ENCODE measurements at regions not wholly inside any gene's neighbourhood (a gene's known extent, or its start where the extent isn't known, plus 50 kb on each side); places are given as distances from the start of the nearest gene placed in this dataset.
A peak's percentile ranks its signal among the peaks of the same experiment; 100 is the strongest.
"Not testable (repeated sequence)": the region's sequence is repeated elsewhere in the genome, so short reads cannot be mapped to it uniquely, and the experiment has no call there.

DNA sequence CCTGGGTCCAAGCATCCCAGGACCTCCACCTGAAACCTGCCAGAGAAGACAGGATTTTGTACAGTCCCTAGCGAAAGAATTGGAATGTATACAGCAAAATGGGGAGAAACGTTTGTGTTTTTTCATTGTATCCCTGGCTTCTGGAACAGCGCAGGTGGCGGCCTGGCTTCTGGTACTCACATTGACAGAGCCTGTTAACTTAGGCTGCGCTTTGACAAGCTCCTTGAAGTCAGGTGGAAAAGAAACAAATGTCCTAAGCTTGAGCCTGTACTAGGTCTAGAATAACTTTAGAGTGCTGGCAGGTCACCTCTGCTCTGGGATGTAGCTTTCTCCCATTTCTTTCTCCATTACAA is 343.7 kb upstream of the KLF3 start:
- no peak for DNase-seq
- ATAC-seq: no peak
- intact Hi-C loops (cut with DNase I, micrococcal nuclease): loop anchor here in 1 of 2 donors (10.0 kb wide), 1 partner anchor 354 kb away; no protein-coding TSS in a partner anchor

DNA sequence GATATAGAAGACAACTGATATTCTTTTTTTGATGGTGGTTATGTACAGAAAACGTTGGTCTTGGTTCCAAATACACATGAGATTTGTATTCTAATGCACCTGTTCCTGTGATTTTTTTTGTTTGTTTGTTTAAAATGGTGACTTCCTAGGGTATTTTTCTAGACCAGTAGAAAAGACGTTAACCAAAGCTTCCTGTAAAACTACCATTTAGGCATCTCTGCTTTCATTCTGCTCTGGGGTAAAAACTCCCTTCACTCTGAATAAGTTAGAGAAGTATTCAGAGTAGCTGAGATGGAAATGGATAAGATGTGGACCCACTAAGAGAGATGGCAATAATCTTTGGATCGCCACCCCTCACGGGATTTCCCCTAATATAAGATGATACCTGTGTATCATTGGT is 343.2 kb upstream of the KLF3 start:
- ATAC-seq (no peak), DNase-seq (no peak)
- intact Hi-C loops (cut with DNase I, micrococcal nuclease): loop anchor here in 1 of 2 donors (10.0 kb wide), 1 partner anchor 354 kb away; no protein-coding TSS in a partner anchor

DNA sequence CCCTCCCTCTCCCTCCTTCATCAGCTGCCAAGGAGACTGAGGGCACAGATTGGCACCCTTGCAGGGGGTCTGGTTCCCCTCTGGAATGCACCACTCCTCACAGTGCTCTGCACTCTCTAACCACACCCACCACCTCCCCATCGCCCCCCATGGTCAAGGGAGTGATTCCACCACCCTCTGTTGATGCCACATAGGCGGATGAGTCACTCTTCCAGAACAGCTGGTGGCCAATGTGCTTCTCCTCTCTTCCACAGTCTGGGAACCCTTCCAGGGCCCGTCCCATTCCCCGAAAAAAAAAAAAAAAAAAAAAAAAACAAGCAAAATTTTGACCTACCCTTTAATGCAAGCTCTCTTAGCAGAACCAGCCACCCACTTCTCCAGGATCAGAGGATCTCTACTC is 341.3 kb upstream of the KLF3 start:
- peak in 1 of 2 donors; percentile 59 for DNase-seq
- no peak for ATAC-seq
- intact Hi-C loops (cut with DNase I, micrococcal nuclease): loop anchor here in 1 of 2 donors (10.0 kb wide), 1 partner anchor 352 kb away; no protein-coding TSS in a partner anchor

DNA sequence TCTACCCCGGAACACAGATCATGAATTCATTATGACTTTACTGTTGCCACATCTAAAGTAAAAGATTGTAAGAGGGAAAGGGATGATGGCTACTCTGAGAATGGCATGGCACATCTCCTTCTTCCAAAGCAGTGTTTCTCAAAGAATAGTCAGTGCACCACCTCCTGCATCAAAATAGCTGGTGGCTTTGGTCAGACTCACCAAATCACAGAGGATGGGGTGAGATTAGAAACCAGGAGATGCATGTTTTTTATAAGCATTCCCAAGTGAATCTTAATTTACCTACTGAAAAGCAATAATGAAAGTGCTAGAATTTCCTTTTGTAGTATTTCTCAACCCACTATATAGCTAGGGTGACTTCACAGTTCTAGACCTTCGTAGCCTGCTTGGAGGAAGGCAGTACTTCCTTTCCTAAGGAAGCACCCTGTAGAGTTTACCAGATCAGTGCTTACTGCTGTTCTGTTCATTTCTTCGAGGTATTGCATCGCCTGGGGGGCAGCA is 340.8 kb upstream of the KLF3 start:
- intact Hi-C loops (cut with DNase I, micrococcal nuclease): loop anchor here in 1 of 2 donors (10.0 kb wide), 1 partner anchor 352 kb away; no protein-coding TSS in a partner anchor
- DNase-seq: no peak
- ATAC-seq: no peak

DNA sequence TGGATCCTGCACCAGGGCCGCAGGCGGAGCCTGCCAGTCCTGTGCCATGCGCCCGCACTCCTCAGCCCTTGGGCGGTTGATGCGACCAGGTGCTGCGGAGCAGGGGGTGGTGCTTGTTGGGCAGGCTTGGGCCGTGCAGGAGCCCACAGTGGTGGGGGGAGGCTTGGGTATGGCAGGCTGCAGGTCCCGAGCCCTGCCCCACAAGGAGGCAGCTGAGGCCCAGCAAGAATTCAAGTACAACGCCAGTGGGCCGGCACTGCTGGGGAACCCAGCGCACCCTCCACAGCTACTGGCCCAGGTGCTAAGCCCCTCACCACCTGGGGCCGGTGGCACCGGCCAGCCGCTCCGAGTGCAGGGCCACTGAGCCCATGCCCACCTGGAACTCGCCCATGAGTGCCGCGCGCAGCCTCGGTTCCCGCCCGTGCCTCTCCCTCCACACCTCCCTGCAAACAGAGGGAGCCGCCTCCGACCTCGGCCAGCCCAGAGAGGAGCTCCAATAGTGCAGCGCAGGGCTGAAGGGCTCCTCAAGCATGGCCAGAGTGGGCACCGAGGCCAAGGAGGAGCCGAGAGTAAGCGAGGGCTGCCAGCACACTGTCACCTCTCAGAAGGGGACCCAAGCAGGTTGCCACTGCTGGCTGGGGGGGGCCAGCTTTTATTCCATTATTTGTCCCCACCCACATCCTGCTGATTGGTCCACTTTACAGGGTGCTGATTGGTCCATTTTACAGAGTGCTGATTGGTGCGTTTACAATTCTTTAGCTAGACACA is 339.0 kb upstream of the KLF3 start:
- DNase-seq (no peak), ATAC-seq (no peak)
- intact Hi-C loops (cut with DNase I, micrococcal nuclease): loop anchor here in 1 of 2 donors (10.0 kb wide), 1 partner anchor 350 kb away; no protein-coding TSS in a partner anchor

- no peak for ATAC-seq
- DNase-seq: no peak
Measured at GRCh38 chr4:38325629-38325913, 338.4 kb upstream of the KLF3 start.

GRCh38 chr4:38326499-38326898 is 337.5 kb upstream of the KLF3 start:
- DNase-seq: no peak
- no peak for ATAC-seq
- intact Hi-C loops (cut with DNase I, micrococcal nuclease): loop anchor here in 1 of 2 donors (10.0 kb wide), 1 partner anchor 348 kb away; no protein-coding TSS in a partner anchor

More at GRCh38 chr4:38325629-38325913, 338.4 kb upstream of the KLF3 start:
- intact Hi-C loops (cut with DNase I, micrococcal nuclease): loop anchor here in 1 of 2 donors (10.0 kb wide), 1 partner anchor 349 kb away; no protein-coding TSS in a partner anchor

DNA sequence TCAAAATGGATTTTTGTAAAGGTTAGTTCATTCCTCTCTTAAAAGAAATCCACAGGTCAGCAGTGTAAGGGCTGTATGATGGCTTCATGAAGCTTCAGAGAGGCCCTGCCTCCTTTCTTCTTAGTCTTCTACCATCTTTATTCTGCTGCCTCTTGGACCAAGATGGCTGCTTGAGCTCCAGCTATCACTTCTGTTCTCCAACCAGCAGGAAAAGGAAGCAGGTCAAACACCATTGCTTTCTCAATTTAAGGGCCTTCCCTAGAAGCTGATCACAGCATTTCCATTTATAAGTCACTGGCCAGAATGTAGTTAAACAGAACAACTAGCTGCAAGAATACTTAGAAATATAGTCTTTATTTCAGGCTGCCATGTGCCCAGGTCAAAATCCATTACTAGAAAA is 336.8 kb upstream of the KLF3 start:
- no peak for ATAC-seq
- no peak for DNase-seq
- intact Hi-C loops (cut with DNase I, micrococcal nuclease): loop anchor here in 1 of 2 donors (10.0 kb wide), 1 partner anchor 348 kb away; no protein-coding TSS in a partner anchor

- peak; percentile 35 for ATAC-seq
- intact Hi-C loops (cut with DNase I, micrococcal nuclease): loop anchor here in 1 of 2 donors (10.0 kb wide), 1 partner anchor 346 kb away; no protein-coding TSS in a partner anchor
Measured at GRCh38 chr4:38328989-38329729, 334.8 kb upstream of the KLF3 start.

GRCh38 chr4:38330321-38330720 is 333.7 kb upstream of the KLF3 start:
- no peak for DNase-seq
- ATAC-seq: no peak
- intact Hi-C loops (cut with DNase I, micrococcal nuclease): no loop called here

More at GRCh38 chr4:38328989-38329729, 334.8 kb upstream of the KLF3 start:
- no peak for DNase-seq

- DNase-seq (no peak), ATAC-seq (no peak)
- intact Hi-C loops (cut with DNase I, micrococcal nuclease): no loop called here
Measured at GRCh38 chr4:38330936-38331335, 333.1 kb upstream of the KLF3 start.

DNA sequence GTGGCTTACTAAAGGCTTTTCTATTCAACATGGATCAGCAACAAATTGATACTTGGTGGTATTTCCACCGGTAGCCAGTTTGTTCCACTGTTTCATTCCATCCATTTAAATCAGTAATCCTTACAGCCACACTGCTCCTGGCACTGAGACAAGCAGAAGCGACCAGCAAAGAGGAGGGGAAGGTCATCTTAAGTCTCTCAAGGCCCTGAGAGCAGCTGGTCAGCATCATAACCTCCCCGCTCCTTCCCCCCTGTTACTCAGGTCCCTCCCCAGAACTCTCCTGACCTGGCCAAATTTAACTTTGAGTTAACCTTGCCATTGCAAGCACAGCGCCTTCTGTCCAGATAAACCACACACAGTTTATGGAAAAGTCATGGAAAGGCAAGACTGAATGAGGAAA is 331.3 kb upstream of the KLF3 start:
- DNase-seq (no peak), ATAC-seq (no peak)
- intact Hi-C loops (cut with DNase I, micrococcal nuclease): no loop called here

DNA sequence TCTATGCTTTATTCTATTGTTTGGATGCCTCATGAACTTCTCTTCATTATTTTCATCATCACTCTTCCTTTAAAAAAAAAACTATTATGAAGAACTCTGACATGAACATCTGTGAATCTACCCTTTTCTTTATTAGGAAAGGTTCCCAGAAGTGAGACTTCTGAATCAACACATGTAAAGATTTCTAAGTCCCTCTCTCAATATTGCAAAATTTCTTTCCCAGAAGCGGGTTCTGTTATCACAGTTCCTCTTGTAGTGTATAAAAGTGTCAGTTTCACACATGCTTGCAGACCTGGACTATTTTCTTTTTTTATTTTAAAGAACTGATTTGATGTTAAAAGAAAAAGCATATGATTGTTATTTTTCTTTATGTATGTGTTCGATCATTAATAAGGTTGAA is 330.8 kb upstream of the KLF3 start:
- DNase-seq (no peak), ATAC-seq (no peak)
- intact Hi-C loops (cut with DNase I, micrococcal nuclease): no loop called here

- DNase-seq (no peak), ATAC-seq (no peak)
- intact Hi-C loops (cut with DNase I, micrococcal nuclease): no loop called here
Measured at GRCh38 chr4:38334791-38335190, 329.2 kb upstream of the KLF3 start.

DNA sequence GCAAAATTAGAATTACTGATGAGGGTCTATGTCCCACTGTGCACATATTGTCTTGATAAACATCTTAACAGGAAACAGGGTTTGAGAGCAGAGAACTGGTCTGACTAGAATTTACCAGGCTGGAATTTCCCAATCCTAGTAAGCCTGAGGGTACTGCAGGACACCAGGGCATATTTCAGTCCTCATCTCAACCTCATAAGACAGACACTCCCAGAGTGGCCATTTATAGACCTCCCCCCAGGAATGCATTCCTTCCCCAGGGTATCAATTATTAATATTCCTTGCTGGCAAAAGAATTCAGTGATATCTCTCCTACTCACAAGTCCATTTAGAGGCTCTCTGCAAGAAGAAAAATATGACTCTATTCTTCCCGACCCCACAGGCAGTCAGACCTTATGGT is 325.1 kb upstream of the KLF3 start:
- intact Hi-C loops (cut with DNase I, micrococcal nuclease); ATAC-seq; DNase-seq: not testable (repeated sequence)

DNA sequence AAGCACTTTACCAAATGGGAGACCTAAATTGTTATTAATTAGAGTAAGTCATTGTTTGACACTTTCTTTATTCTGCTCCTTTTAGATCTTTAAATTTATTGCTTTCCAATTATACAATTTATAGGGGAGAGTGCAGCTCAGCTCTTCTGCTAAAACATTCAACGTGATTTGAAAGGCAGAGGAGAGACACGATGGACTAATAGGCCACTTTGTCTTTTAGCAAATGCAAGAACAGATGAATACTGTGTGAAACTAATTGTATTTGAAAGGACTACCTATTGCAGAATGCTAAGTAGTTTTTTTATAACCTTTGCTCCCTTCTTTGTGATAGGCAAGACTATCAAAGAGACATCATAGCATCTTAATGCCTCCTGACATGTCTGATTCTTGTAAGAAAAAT is 320.4 kb upstream of the KLF3 start:
- ATAC-seq (no peak), DNase-seq (no peak)
- intact Hi-C loops (cut with DNase I, micrococcal nuclease): no loop called here

DNA sequence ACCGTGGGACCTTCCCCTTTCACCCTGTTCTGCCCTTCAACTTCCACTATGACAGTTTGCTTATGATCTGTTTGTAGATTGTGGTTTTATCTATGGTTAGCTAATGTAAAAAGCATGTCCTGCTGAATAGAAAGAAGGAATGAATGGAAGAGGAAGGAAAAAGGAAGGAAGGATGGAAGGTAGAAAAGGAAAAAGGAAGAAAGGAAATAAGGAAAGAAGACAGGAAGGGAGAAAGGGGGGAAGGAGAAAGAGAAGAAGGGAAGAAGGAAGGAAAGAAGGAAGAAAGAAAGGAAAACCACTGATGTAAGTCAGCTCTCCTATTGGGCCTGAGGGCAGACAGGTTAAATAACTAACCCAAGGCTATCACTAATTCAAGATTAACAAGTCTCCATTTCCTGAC is 319.1 kb upstream of the KLF3 start:
- intact Hi-C loops (cut with DNase I, micrococcal nuclease): no loop called here
- no peak for DNase-seq
- ATAC-seq: no peak

GRCh38 chr4:38347251-38347650 is 316.7 kb upstream of the KLF3 start:
- ATAC-seq: no peak
- DNase-seq: no peak
- intact Hi-C loops (cut with DNase I, micrococcal nuclease): no loop called here

GRCh38 chr4:38354421-38354820 is 309.6 kb upstream of the KLF3 start:
- DNase-seq (no peak), ATAC-seq (no peak)
- intact Hi-C loops (cut with DNase I, micrococcal nuclease): no loop called here

- ATAC-seq: no peak
Measured at GRCh38 chr4:38354872-38355271, 309.1 kb upstream of the KLF3 start.

More at GRCh38 chr4:38354872-38355271, 309.1 kb upstream of the KLF3 start:
- intact Hi-C loops (cut with DNase I, micrococcal nuclease): no loop called here
- no peak for DNase-seq
